Eye (tissue), 1 donor: ENCODE measurements at regions not wholly inside any gene's neighbourhood (a gene's known extent, or its start where the extent isn't known, plus 50 kb on each side); places are given as distances from the start of the nearest gene placed in this dataset.
"Not testable (repeated sequence)": the region's sequence is repeated elsewhere in the genome, so short reads cannot be mapped to it uniquely, and the experiment has no call there.

Experiments
- DNase-seq: peaks from one replicate; pipeline ENCODE4 v3.0.0-alpha.2; 2015

GRCh38 chr2:128590309-128591021 lies 271.8 kb upstream of the HS6ST1 start:
- no peak for DNase-seq

- no peak for DNase-seq
Measured at GRCh38 chr2:128591022-128591860, 272.6 kb upstream of the HS6ST1 start.

GRCh38 chr2:128591861-128592822 lies 273.5 kb upstream of the HS6ST1 start:
- no peak for DNase-seq

GRCh38 chr2:128593518-128593878 lies 274.8 kb upstream of the HS6ST1 start:
- DNase-seq = no peak

- DNase-seq = peak; percentile 54
Measured at GRCh38 chr2:128593879-128594650, 275.4 kb upstream of the HS6ST1 start.

- no peak for DNase-seq
Measured at GRCh38 chr2:128594651-128594910, 275.9 kb upstream of the HS6ST1 start.

- DNase-seq = no peak
Measured at GRCh38 chr2:128594953-128595677, 276.4 kb upstream of the HS6ST1 start.

GRCh38 chr2:128595763-128596395 lies 277.2 kb upstream of the HS6ST1 start:
- no peak for DNase-seq

- DNase-seq = no peak
Measured at GRCh38 chr2:128596396-128597120, 277.9 kb upstream of the HS6ST1 start.

- no peak for DNase-seq
Measured at GRCh38 chr2:128597121-128597762, 278.6 kb upstream of the HS6ST1 start.

- DNase-seq = not testable (repeated sequence)
Measured at GRCh38 chr2:128598260-128598659, 279.6 kb upstream of the HS6ST1 start.

- DNase-seq = no peak
Measured at GRCh38 chr2:128598862-128599441, 280.3 kb upstream of the HS6ST1 start.

GRCh38 chr2:128599700-128600099 lies 281.0 kb upstream of the HS6ST1 start:
- no peak for DNase-seq

- DNase-seq = peak; percentile 62
Measured at GRCh38 chr2:128600581-128601297, 282.1 kb upstream of the HS6ST1 start.

- DNase-seq = no peak
Measured at GRCh38 chr2:128601298-128602037, 282.8 kb upstream of the HS6ST1 start.

GRCh38 chr2:128602038-128602698 lies 283.5 kb upstream of the HS6ST1 start:
- DNase-seq = no peak

- DNase-seq = no peak
Measured at GRCh38 chr2:128602699-128603101, 284.0 kb upstream of the HS6ST1 start.
